ENCODE measurements at regions not wholly inside any gene's neighbourhood (a gene's known extent, or its start where the extent isn't known, plus 50 kb on each side); places are given as distances from the start of the nearest gene placed in this dataset.

- CTCF ChIA-PET (ENCODE audit: low intra/inter-chr PET ratio) = no interaction called here
- POLR2A ChIA-PET = no interaction called here
- no peak for DNase-seq (ENCODE audit: extremely low read depth in 1 of 4, low spot score in 3 of 4)
- no peak overlapping the region for H3K9ac ChIP-seq (ENCODE audit: insufficient read depth in 1 of 2, low read depth in 2 of 2, low read length in 2 of 2)
- H3K27ac ChIP-seq (ENCODE audit: extremely low read depth, low read depth, low read length) = no peak overlapping the region
- in situ Hi-C loops (cut with MboI) (no loop called here), intact Hi-C loops (cut with micrococcal nuclease) (no loop called here)
- H3K9me3 ChIP-seq (replicated peaks; ENCODE audit: control insufficient read depth, insufficient read depth, low read depth, low read length) = no peaks in the 10 kb centered on the region
- no peak for FAIRE-seq
- H3K4me1 ChIP-seq (replicated peaks in 1 of 2; ENCODE audit: control insufficient read depth in 2 of 2, insufficient read depth in 2 of 2, low read length in 2 of 2) = no peaks in the 10 kb centered on the region
- H3K4me2 ChIP-seq (ENCODE audit: insufficient read depth, low read length) = no peak overlapping the region
- no peak overlapping the region for H3K4me3 ChIP-seq
- H3K79me2 ChIP-seq (ENCODE audit: control insufficient read depth, insufficient read depth, low read length) = no peaks in the 10 kb centered on the region
- no peaks in the 10 kb centered on the region for H3K36me3 ChIP-seq (ENCODE audit: control insufficient read depth, insufficient read depth, low read length)
- H4K20me1 ChIP-seq (replicated peaks; ENCODE audit: control insufficient read depth, insufficient read depth, low read length) = no peaks in the 10 kb centered on the region
- 0% methylated on average over 9 of the region's 9 CpGs for WGBS (ENCODE audit: insufficient coverage, low coverage, missing lambda C conversion rate)
- ATAC-seq = no peak
- no TSS peak for BruUV-seq (replicated peaks)
- H3K27me3 ChIP-seq (ENCODE audit: control insufficient read depth in 2 of 2, insufficient read depth in 2 of 2, low read length in 2 of 2) = no peaks in the 10 kb centered on the region
- no peaks in the 10 kb centered on the region for H3K9me1 ChIP-seq (ENCODE audit: control insufficient read depth, insufficient read depth, low read length)
- no peak overlapping the region for H2AFZ ChIP-seq (ENCODE audit: low read depth, low read length)
- TF ChIP-seq ZNF655 (CRISPR knock-in tag; IDR thresholded peaks at IDR 0.05) (no peak), DEAF1 (CRISPR knock-in tag; IDR thresholded peaks at IDR 0.05) (no peak), CBFA2T2 (conservative IDR thresholded peaks at IDR 0.05) (no peak), EZH2 (IDR thresholded peaks at IDR 0.05; ENCODE audit: borderline replicate concordance, low read depth, low read length) (no peak), CGGBP1 (CRISPR knock-in tag; IDR thresholded peaks at IDR 0.05) (no peak), ZNF354B (CRISPR knock-in tag; IDR thresholded peaks at IDR 0.05) (no peak), CCAR2 (IDR thresholded peaks at IDR 0.05; ENCODE audit: low read depth, low read length) (no peak), DDX20 (tag; IDR thresholded peaks at IDR 0.05; ENCODE audit: low read depth) (no peak), ZFPM2 (CRISPR knock-in tag; IDR thresholded peaks at IDR 0.05) (no peak), GTF2A2 (tag; IDR thresholded peaks at IDR 0.05) (no peak), PTBP1 (IDR thresholded peaks at IDR 0.05; ENCODE audit: low read depth, low read length) (no peak), ZC3H8 (IDR thresholded peaks at IDR 0.05) (no peak), TARDBP (IDR thresholded peaks at IDR 0.05) (no peak)
- TF ChIP-seq, protein P1, sequence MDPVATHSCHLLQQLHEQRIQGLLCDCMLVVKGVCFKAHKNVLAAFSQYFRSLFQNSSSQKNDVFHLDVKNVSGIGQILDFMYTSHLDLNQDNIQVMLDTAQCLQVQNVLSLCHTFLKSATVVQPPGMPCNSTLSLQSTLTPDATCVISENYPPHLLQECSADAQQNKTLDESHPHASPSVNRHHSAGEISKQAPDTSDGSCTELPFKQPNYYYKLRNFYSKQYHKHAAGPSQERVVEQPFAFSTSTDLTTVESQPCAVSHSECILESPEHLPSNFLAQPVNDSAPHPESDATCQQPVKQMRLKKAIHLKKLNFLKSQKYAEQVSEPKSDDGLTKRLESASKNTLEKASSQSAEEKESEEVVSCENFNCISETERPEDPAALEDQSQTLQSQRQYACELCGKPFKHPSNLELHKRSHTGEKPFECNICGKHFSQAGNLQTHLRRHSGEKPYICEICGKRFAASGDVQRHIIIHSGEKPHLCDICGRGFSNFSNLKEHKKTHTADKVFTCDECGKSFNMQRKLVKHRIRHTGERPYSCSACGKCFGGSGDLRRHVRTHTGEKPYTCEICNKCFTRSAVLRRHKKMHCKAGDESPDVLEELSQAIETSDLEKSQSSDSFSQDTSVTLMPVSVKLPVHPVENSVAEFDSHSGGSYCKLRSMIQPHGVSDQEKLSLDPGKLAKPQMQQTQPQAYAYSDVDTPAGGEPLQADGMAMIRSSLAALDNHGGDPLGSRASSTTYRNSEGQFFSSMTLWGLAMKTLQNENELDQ (CRISPR knock-in tag; IDR thresholded peaks at IDR 0.05; ENCODE audit: borderline replicate concordance) = no peak
- TF ChIP-seq, protein P2, sequence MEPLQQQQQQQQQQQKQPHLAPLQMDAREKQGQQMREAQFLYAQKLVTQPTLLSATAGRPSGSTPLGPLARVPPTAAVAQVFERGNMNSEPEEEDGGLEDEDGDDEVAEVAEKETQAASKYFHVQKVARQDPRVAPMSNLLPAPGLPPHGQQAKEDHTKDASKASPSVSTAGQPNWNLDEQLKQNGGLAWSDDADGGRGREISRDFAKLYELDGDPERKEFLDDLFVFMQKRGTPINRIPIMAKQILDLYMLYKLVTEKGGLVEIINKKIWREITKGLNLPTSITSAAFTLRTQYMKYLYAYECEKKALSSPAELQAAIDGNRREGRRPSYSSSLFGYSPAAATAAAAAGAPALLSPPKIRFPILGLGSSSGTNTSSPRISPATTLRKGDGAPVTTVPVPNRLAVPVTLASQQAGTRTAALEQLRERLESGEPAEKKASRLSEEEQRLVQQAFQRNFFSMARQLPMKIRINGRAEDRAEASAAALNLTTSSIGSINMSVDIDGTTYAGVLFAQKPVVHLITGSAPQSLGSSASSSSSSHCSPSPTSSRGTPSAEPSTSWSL (CRISPR knock-in tag; IDR thresholded peaks at IDR 0.05; ENCODE audit: borderline replicate concordance) = no peak
These were observed 346.9 kb downstream of the PBX1 start for GRCh38 chr1:164905869-164906268.
